IPS-20b (cell line): ENCODE measurements at regions not wholly inside any gene's neighbourhood (a gene's known extent, or its start where the extent isn't known, plus 50 kb on each side); places are given as distances from the start of the nearest gene placed in this dataset.

Experiments
- H3K27ac ChIP-seq: one replicate; pipeline ENCODE4 v1.5.1; 2013; ENCODE audit warnings: low read length
- H3K27me3 ChIP-seq: 2 replicates; pipeline ENCODE4 v1.6.1; 2013; ENCODE audit warnings: mild to moderate bottlenecking, low read length, inconsistent platforms; ENCODE audit not compliant: insufficient read depth
- H3K36me3 ChIP-seq: 2 replicates; pipeline ENCODE4 v1.6.1; 2013; ENCODE audit warnings: low read depth, mild to moderate bottlenecking, inconsistent platforms, low read length, moderate library complexity; ENCODE audit not compliant: insufficient read depth
- H3K4me1 ChIP-seq: 2 replicates; pipeline ENCODE4 v1.6.1; 2013; ENCODE audit warnings: mild to moderate bottlenecking, control low read depth, inconsistent platforms, low read length, moderate library complexity; ENCODE audit not compliant: insufficient read depth
- H3K4me3 ChIP-seq: 2 replicates; pipeline ENCODE4 v1.5.1; 2013; ENCODE audit warnings: mild to moderate bottlenecking, low read length, inconsistent platforms
- H3K9ac ChIP-seq: 2 replicates; pipeline ENCODE4 v1.6.1; 2013; ENCODE audit warnings: low read depth, mild to moderate bottlenecking, inconsistent platforms, low read length, moderate library complexity
- H3K9me3 ChIP-seq: 2 replicates; pipeline ENCODE4 v1.6.1; 2013; ENCODE audit warnings: mild to moderate bottlenecking, low read depth, low read length, inconsistent platforms; ENCODE audit not compliant: insufficient read depth

- Histone ChIP-seq H3K9me3 (no peaks in the 10 kb centered on the region), H3K9ac (no peak overlapping the region), H3K4me3 (no peak overlapping the region), H3K27me3 (no peaks in the 10 kb centered on the region), H3K36me3 (no peaks in the 10 kb centered on the region), H3K27ac (no peak overlapping the region), H3K4me1 (peaks cover 8% of the 10 kb centered on the region; the same call in 1 of the 2 replicates)
These were observed 628.9 kb downstream of the TLL1 start for GRCh38 chr4:166501941-166502382.

GRCh38 chr4:166502660-166503059 is 629.6 kb downstream of the TLL1 start:
- Histone ChIP-seq H3K27me3 (no peaks in the 10 kb centered on the region), H3K4me1 (peaks cover 8% of the 10 kb centered on the region; the same call in 1 of the 2 replicates), H3K9me3 (no peaks in the 10 kb centered on the region), H3K27ac (no peak overlapping the region), H3K36me3 (no peaks in the 10 kb centered on the region), H3K9ac (no peak overlapping the region), H3K4me3 (no peak overlapping the region)

- no peaks in the 10 kb centered on the region for H3K36me3 ChIP-seq
- no peak overlapping the region for H3K9ac ChIP-seq
- H3K27me3 ChIP-seq: no peaks in the 10 kb centered on the region
- no peak overlapping the region for H3K4me3 ChIP-seq
- no peaks in the 10 kb centered on the region for H3K4me1 ChIP-seq
- no peak overlapping the region for H3K27ac ChIP-seq
- no peaks in the 10 kb centered on the region for H3K9me3 ChIP-seq
These were observed 633.0 kb downstream of the TLL1 start for GRCh38 chr4:166506051-166506450.

GRCh38 chr4:166512267-166512666 is 639.2 kb downstream of the TLL1 start:
- H3K4me1 ChIP-seq: no peaks in the 10 kb centered on the region
- no peaks in the 10 kb centered on the region for H3K27me3 ChIP-seq
- no peak overlapping the region for H3K27ac ChIP-seq
- H3K36me3 ChIP-seq: no peaks in the 10 kb centered on the region
- H3K9me3 ChIP-seq: no peaks in the 10 kb centered on the region
- no peak overlapping the region for H3K9ac ChIP-seq
- H3K4me3 ChIP-seq: no peak overlapping the region

GRCh38 chr4:166518315-166518714 is 645.3 kb downstream of the TLL1 start:
- no peak overlapping the region for H3K9ac ChIP-seq
- H3K4me1 ChIP-seq: no peaks in the 10 kb centered on the region
- no peaks in the 10 kb centered on the region for H3K36me3 ChIP-seq
- H3K9me3 ChIP-seq: no peaks in the 10 kb centered on the region
- H3K27ac ChIP-seq: no peak overlapping the region
- no peak overlapping the region for H3K4me3 ChIP-seq
- H3K27me3 ChIP-seq: no peaks in the 10 kb centered on the region

GRCh38 chr4:166518776-166519175 is 645.7 kb downstream of the TLL1 start:
- no peaks in the 10 kb centered on the region for H3K27me3 ChIP-seq
- H3K4me3 ChIP-seq: no peak overlapping the region
- no peak overlapping the region for H3K9ac ChIP-seq
- H3K9me3 ChIP-seq: no peaks in the 10 kb centered on the region
- H3K27ac ChIP-seq: no peak overlapping the region
- no peaks in the 10 kb centered on the region for H3K36me3 ChIP-seq
- no peaks in the 10 kb centered on the region for H3K4me1 ChIP-seq

- no peaks in the 10 kb centered on the region for H3K4me1 ChIP-seq
These were observed 646.7 kb downstream of the TLL1 start for GRCh38 chr4:166519774-166520173.

GRCh38 chr4:166527500-166527899 is 654.5 kb downstream of the TLL1 start:
- Histone ChIP-seq H3K4me1 (peaks cover 4% of the 10 kb centered on the region; the same call in 1 of the 2 replicates), H3K9me3 (no peaks in the 10 kb centered on the region), H3K4me3 (0 out of 2 replicates have a peak overlapping the region, but pooled peaks have one; percentile 18), H3K27ac (no peak overlapping the region), H3K36me3 (no peaks in the 10 kb centered on the region), H3K9ac (no peak overlapping the region), H3K27me3 (no peaks in the 10 kb centered on the region)

More at GRCh38 chr4:166519774-166520173, 646.7 kb downstream of the TLL1 start:
- H3K9me3 ChIP-seq: no peaks in the 10 kb centered on the region
- no peak overlapping the region for H3K9ac ChIP-seq
- no peak overlapping the region for H3K27ac ChIP-seq
- no peak overlapping the region for H3K4me3 ChIP-seq
- H3K27me3 ChIP-seq: no peaks in the 10 kb centered on the region
- H3K36me3 ChIP-seq: no peaks in the 10 kb centered on the region

GRCh38 chr4:166531703-166532102 is 658.7 kb downstream of the TLL1 start:
- Histone ChIP-seq H3K9ac (no peak overlapping the region), H3K27ac (no peak overlapping the region), H3K27me3 (no peaks in the 10 kb centered on the region), H3K4me1 (peaks cover 1% of the 10 kb centered on the region; the same call in 1 of the 2 replicates), H3K4me3 (no peak overlapping the region), H3K9me3 (peaks cover 9% of the 10 kb centered on the region; the same call in 1 of the 2 replicates), H3K36me3 (no peaks in the 10 kb centered on the region)

GRCh38 chr4:166535865-166536264 is 662.8 kb downstream of the TLL1 start:
- H3K4me1 ChIP-seq: no peaks in the 10 kb centered on the region
- H3K27ac ChIP-seq: no peak overlapping the region
- H3K27me3 ChIP-seq: no peaks in the 10 kb centered on the region
- H3K9ac ChIP-seq: no peak overlapping the region
- peaks cover 9% of the 10 kb centered on the region; the same call in 1 of the 2 replicates for H3K9me3 ChIP-seq
- no peak overlapping the region for H3K4me3 ChIP-seq
- H3K36me3 ChIP-seq: no peaks in the 10 kb centered on the region

GRCh38 chr4:166538491-166539005 is 665.5 kb downstream of the TLL1 start:
- no peak overlapping the region for H3K9ac ChIP-seq
- H3K9me3 ChIP-seq: peaks cover 9% of the 10 kb centered on the region; the same call in 1 of the 2 replicates
- no peaks in the 10 kb centered on the region for H3K27me3 ChIP-seq
- no peaks in the 10 kb centered on the region for H3K4me1 ChIP-seq
- no peaks in the 10 kb centered on the region for H3K36me3 ChIP-seq
- no peak overlapping the region for H3K27ac ChIP-seq
- H3K4me3 ChIP-seq: no peak overlapping the region

- Histone ChIP-seq H3K27ac (no peak overlapping the region), H3K9ac (no peak overlapping the region), H3K27me3 (no peaks in the 10 kb centered on the region), H3K9me3 (no peaks in the 10 kb centered on the region), H3K4me1 (no peaks in the 10 kb centered on the region), H3K4me3 (no peak overlapping the region), H3K36me3 (no peaks in the 10 kb centered on the region)
These were observed 673.0 kb downstream of the TLL1 start for GRCh38 chr4:166546009-166546408.
